OCI-LY7 (cell line): ENCODE measurements at regions not wholly inside any gene's neighbourhood (a gene's known extent, or its start where the extent isn't known, plus 50 kb on each side); places are given as distances from the start of the nearest gene placed in this dataset.

Source experiments
- CTCF ChIP-seq: fragments of 200-600 bp; sonication (generic); conservative IDR thresholded peaks from 2 replicates; pipeline ENCODE4 v1.5.1; 2014; ENCODE audit warnings: mild to moderate bottlenecking, antibody characterized with exemption, low read length, moderate library complexity, mixed read lengths
- EZH2phosphoT487 ChIP-seq: fragments of 200-600 bp; sonication (generic); IDR thresholded peaks from 2 replicates; pipeline ENCODE4 v1.6.1; 2018; ENCODE audit warnings: low read depth, borderline replicate concordance, mild to moderate bottlenecking, mixed run types, antibody characterized with exemption, low read length, moderate library complexity, mixed read lengths

GRCh38 chr5:72651779-72652178 is 144.6 kb upstream of the ZNF366 start:
- TF ChIP-seq CTCF (no peak), EZH2phosphoT487 (no peak)
